HCT116 (cell line): ENCODE measurements at regions not wholly inside any gene's neighbourhood (a gene's known extent, or its start where the extent isn't known, plus 50 kb on each side); places are given as distances from the start of the nearest gene placed in this dataset.

Experiments used
- ATAC-seq: fragments of 200-7000 bp; cut with Tn5 transposase; 2 replicates; pipeline ENCODE4 v1.9.1; 2020; ENCODE audit warnings: mild to moderate bottlenecking, moderate library complexity
- BruUV-seq: library from RNA; stranded (reverse); fragments of 400-500 nt; replicated peaks from 2 replicates; lab custom pipeline; 2021; lab: Mats Ljungman, UMichigan
- CTCF ChIA-PET: fragments of 300-600 bp; sonication (Branson Sonifier 250); formaldehyde crosslinking; loops from one replicate; lab custom pipeline; 2021; ENCODE audit warnings: antibody characterized with exemption; lab: Charles Lee
- POLR2A ChIA-PET: fragments of 300-600, 350-600 bp; sonication (Branson Sonifier 250); formaldehyde crosslinking; loops from one replicate; lab custom pipeline; 2021; ENCODE audit warnings: antibody characterized with exemption; lab: Charles Lee
- RAD21 ChIA-PET, 2 experiments: fragments of 300-600 bp; sonication (Branson Sonifier 250); formaldehyde crosslinking; loops; one replicate each; lab custom pipeline; 2023; ENCODE audit warnings: low total read pairs in 2 of 2; ENCODE audit not compliant: uncharacterized antibody in 2 of 2, unreplicated experiment in 2 of 2, low non-redundant PET in 1 of 2; lab: Charles Lee
- DNase-seq: peaks from one replicate; pipeline ENCODE4 v3.0.0-alpha.2; 2010; ENCODE audit warnings: low read depth, low spot score
- H2AFZ ChIP-seq: fragments of 200-600 bp; shearing (Covaris generic), sonication (generic); 2 replicates; pipeline ENCODE4 v1.6.1; 2017; ENCODE audit warnings: low read depth, mixed run types, mixed read lengths, antibody characterized with exemption, low read length; ENCODE audit not compliant: poor library complexity, severe bottlenecking
- H3K27ac ChIP-seq: 2 replicates; pipeline ENCODE4 v1.5.1; 2012; ENCODE audit warnings: low read depth, low read length
- H3K27me3 ChIP-seq: fragments of 200-600 bp; sonication (generic); 2 replicates; pipeline ENCODE4 v1.6.1; 2016; ENCODE audit warnings: mixed run types, low read length, mixed read lengths; ENCODE audit not compliant: insufficient read depth
- H3K36me3 ChIP-seq, 2 experiments: fragments of 200-500 bp in 1 of 2; fragments of 200-600 bp in 1 of 2; sonication (Bioruptor generic) in 1 of 2; sonication (generic) in 1 of 2; 2 replicates each; pipeline versions ENCODE4 v1.5.1 to v1.6.1; 2014 to 2016; ENCODE audit warnings: low read length in 2 of 2, inconsistent platforms in 1 of 2, mixed read lengths in 1 of 2, mixed run types in 1 of 2; ENCODE audit not compliant: insufficient read depth in 2 of 2, control insufficient read depth in 1 of 2
- H3K4me1 ChIP-seq, 2 experiments: fragments of 200-600 bp in 1 of 2; sonication (generic) in 1 of 2; 2 replicates each; pipeline versions ENCODE4 v1.5.1 to v1.6.1; 2012 to 2017; ENCODE audit warnings: low read length in 2 of 2, inconsistent platforms in 1 of 2, mild to moderate bottlenecking in 1 of 2, mixed read lengths in 1 of 2, mixed run types in 1 of 2, moderate library complexity in 1 of 2; ENCODE audit not compliant: insufficient read depth in 2 of 2, control insufficient read depth in 1 of 2
- H3K4me2 ChIP-seq: fragments of 200-600 bp; sonication (generic); 2 replicates; pipeline ENCODE4 v1.6.1; 2017; ENCODE audit warnings: mixed run types, low read length, mixed read lengths
- H3K4me3 ChIP-seq, 2 experiments: fragments of 200-600 bp in 1 of 2; sonication (generic) in 1 of 2; replicated peaks in 1 of 2; 2 replicates each; pipeline ENCODE4 v1.5.1; 2011 to 2016; ENCODE audit warnings: low read length in 2 of 2, control low read depth in 1 of 2, low read depth in 1 of 2, mild to moderate bottlenecking in 1 of 2, mixed read lengths in 1 of 2, mixed run types in 1 of 2
- H3K79me2 ChIP-seq: fragments of 200-600 bp; sonication (generic); 2 replicates; pipeline ENCODE4 v1.6.1; 2017; ENCODE audit warnings: mild to moderate bottlenecking, mixed run types, low read length, moderate library complexity, mixed read lengths; ENCODE audit not compliant: insufficient read depth
- H3K9ac ChIP-seq: fragments of 200-600 bp; sonication (generic); 2 replicates; pipeline ENCODE4 v1.6.1; 2016; ENCODE audit warnings: low read length, mixed read lengths
- H3K9me2 ChIP-seq: fragments of 200-600 bp; sonication (generic), shearing (Covaris generic); 2 replicates; pipeline ENCODE4 v1.6.1; 2017; ENCODE audit warnings: mixed run types, mild to moderate bottlenecking, moderate library complexity; ENCODE audit not compliant: insufficient read depth
- H3K9me3 ChIP-seq, 2 experiments: fragments of 200-500 bp in 1 of 2; fragments of 200-600 bp in 1 of 2; sonication (Bioruptor generic) in 1 of 2; sonication (generic) in 1 of 2; 2 replicates each; pipeline ENCODE4 v1.6.1; 2014 to 2017; ENCODE audit warnings: low read length in 2 of 2, mixed read lengths in 2 of 2, inconsistent platforms in 1 of 2, low read depth in 1 of 2, mild to moderate bottlenecking in 1 of 2, mixed run types in 1 of 2, moderate library complexity in 1 of 2; ENCODE audit not compliant: control insufficient read depth in 1 of 2, insufficient read depth in 1 of 2
- H4K20me1 ChIP-seq: fragments of 200-600 bp; sonication (generic), shearing (Covaris generic); 2 replicates; pipeline ENCODE4 v1.6.1; 2017; ENCODE audit warnings: mixed run types, mild to moderate bottlenecking, moderate library complexity; ENCODE audit not compliant: insufficient read depth
- CBX3 ChIP-seq: IDR thresholded peaks from 2 replicates; pipeline ENCODE4 v1.6.1; 2012; ENCODE audit warnings: low read depth
- CEBPB ChIP-seq: IDR thresholded peaks from 2 replicates; pipeline ENCODE4 v1.6.1; 2012; ENCODE audit warnings: low read depth
- EZH2 ChIP-seq: fragments of 200-600 bp; sonication (generic); IDR thresholded peaks from 2 replicates; pipeline ENCODE4 v1.6.1; 2017; ENCODE audit warnings: antibody characterized with exemption, mixed run types
- EZH2phosphoT487 ChIP-seq: fragments of 200-600 bp; IDR thresholded peaks from 2 replicates; pipeline ENCODE4 v1.6.1; 2018; ENCODE audit warnings: antibody characterized with exemption, borderline replicate concordance
- FOSL1 ChIP-seq: IDR thresholded peaks from 2 replicates; pipeline ENCODE4 v1.6.1; 2012; ENCODE audit warnings: low read depth
- JUND ChIP-seq: IDR thresholded peaks from 2 replicates; pipeline ENCODE4 v1.6.1; 2012
- POLR2AphosphoS5 ChIP-seq: IDR thresholded peaks from 2 replicates; pipeline ENCODE4 v1.6.1; 2011; ENCODE audit warnings: mild to moderate bottlenecking, low read depth, low read length, moderate library complexity
- RAD21 ChIP-seq: IDR thresholded peaks from 2 replicates; pipeline ENCODE4 v1.6.1; 2012; ENCODE audit warnings: low read depth, mild to moderate bottlenecking
- SIN3A ChIP-seq: IDR thresholded peaks from 2 replicates; pipeline ENCODE4 v1.6.1; 2012; ENCODE audit warnings: low read depth
- SP1 ChIP-seq: IDR thresholded peaks from 2 replicates; pipeline ENCODE4 v1.6.1; 2012; ENCODE audit warnings: low read depth
- SRF ChIP-seq: IDR thresholded peaks from 2 replicates; pipeline ENCODE4 v1.6.1; 2012; ENCODE audit warnings: low read depth
- ZFX ChIP-seq: fragments of 450-650 bp; IDR thresholded peaks from 2 replicates; pipeline ENCODE4 v1.6.1; 2017
- intact Hi-C: fragments of 100-400 bp; cut with micrococcal nuclease; formaldehyde crosslinking; loops from 2 replicates; pipeline ENCODE4 v1.10.0; 2022
- TF ChIP-seq, protein P1 (sequence below), 3 experiments: fragments of 200-600 bp in 1 of 3; sonication (generic) in 1 of 3; IDR thresholded peaks in 2 of 3; conservative IDR thresholded peaks in 1 of 3; 2 replicates each; pipeline ENCODE4 v1.5.1; 2012 to 2017; ENCODE audit warnings: low read depth in 2 of 3, low read length in 2 of 3, antibody characterized with exemption in 1 of 3, borderline replicate concordance in 1 of 3, control low read depth in 1 of 3, mild to moderate bottlenecking in 1 of 3, mixed read lengths in 1 of 3, mixed run types in 1 of 3, moderate library complexity in 1 of 3; ENCODE audit not compliant: insufficient read depth in 1 of 3
- TF ChIP-seq, protein P2 (sequence below): IDR thresholded peaks from 2 replicates; pipeline ENCODE4 v1.6.1; 2012
- TF ChIP-seq, protein P3 (sequence below): IDR thresholded peaks from 2 replicates; pipeline ENCODE4 v1.6.1; 2012; ENCODE audit warnings: low read depth
- TF ChIP-seq, protein P4 (sequence below): IDR thresholded peaks from 2 replicates; pipeline ENCODE4 v1.6.1; 2012

DNA sequence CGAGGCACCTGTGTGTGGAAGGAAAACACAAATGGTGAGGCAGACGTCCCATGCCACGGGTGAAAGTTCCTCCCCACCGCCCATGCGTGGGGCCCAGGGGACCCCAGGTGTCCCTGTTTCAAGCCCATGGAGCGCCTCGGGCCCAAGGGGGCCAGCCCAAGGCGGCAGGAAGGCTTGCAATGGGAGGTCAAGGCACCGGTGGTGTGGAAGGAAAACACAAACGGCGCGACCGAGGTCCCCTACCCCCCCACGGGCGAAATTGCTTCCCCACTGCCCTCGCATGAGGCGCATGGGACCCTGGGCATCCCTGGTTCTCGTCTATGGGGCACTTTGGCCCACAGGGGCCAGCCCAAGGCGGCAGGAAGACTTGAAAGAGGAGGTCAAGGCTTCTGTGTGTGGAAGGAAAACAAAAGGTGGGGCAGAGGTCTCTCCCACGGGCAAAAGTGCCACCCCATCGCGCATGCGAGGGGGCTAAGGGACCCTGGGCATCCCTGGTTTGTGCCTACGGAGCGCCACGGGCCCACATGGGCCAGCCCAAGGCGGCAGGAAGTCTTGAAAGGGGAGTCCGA, 379.4 kb downstream of the ALG10 start:
- intact Hi-C loops: no loop called here
- POLR2A ChIA-PET: no interaction called here

More for the DNA sequence above, 379.4 kb downstream of the ALG10 start:
- no peaks in the 10 kb centered on the region for H3K36me3 ChIP-seq
- DNase-seq: no peak
- no peak overlapping the region for H3K4me2 ChIP-seq
- H2AFZ ChIP-seq: no peak overlapping the region
- no peak overlapping the region for H3K27ac ChIP-seq
- BruUV-seq: no TSS peak
- ChIA-PET CTCF (no interaction called here), RAD21 (no interaction called here)
- H3K9ac ChIP-seq: no peak overlapping the region
- H3K79me2 ChIP-seq: no peaks in the 10 kb centered on the region
- H3K9me3 ChIP-seq: no peaks in the 10 kb centered on the region; a peak in 2 of 4 replicates
- no peak overlapping the region for H3K4me3 ChIP-seq
- H3K9me2 ChIP-seq: no peaks in the 10 kb centered on the region
- TF ChIP-seq, protein P1, sequence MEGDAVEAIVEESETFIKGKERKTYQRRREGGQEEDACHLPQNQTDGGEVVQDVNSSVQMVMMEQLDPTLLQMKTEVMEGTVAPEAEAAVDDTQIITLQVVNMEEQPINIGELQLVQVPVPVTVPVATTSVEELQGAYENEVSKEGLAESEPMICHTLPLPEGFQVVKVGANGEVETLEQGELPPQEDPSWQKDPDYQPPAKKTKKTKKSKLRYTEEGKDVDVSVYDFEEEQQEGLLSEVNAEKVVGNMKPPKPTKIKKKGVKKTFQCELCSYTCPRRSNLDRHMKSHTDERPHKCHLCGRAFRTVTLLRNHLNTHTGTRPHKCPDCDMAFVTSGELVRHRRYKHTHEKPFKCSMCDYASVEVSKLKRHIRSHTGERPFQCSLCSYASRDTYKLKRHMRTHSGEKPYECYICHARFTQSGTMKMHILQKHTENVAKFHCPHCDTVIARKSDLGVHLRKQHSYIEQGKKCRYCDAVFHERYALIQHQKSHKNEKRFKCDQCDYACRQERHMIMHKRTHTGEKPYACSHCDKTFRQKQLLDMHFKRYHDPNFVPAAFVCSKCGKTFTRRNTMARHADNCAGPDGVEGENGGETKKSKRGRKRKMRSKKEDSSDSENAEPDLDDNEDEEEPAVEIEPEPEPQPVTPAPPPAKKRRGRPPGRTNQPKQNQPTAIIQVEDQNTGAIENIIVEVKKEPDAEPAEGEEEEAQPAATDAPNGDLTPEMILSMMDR (IDR thresholded peaks at IDR 0.05 in 2 of 3, conservative IDR thresholded peaks at IDR 0.05 in 1 of 3; ENCODE audit: borderline replicate concordance in 1 of 3, insufficient read depth in 1 of 3, low read depth in 2 of 3, low read length in 2 of 3): no peak
- TF ChIP-seq ZFX (no peak), CEBPB (no peak), SIN3A (no peak), SRF (no peak), POLR2AphosphoS5 (no peak), EZH2 (no peak), CBX3 (no peak), FOSL1 (no peak), JUND (no peak), EZH2phosphoT487 (no peak), RAD21 (no peak), SP1 (no peak)
- TF ChIP-seq, protein P2, sequence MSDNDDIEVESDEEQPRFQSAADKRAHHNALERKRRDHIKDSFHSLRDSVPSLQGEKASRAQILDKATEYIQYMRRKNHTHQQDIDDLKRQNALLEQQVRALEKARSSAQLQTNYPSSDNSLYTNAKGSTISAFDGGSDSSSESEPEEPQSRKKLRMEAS: no peak
- TF ChIP-seq, protein P3, sequence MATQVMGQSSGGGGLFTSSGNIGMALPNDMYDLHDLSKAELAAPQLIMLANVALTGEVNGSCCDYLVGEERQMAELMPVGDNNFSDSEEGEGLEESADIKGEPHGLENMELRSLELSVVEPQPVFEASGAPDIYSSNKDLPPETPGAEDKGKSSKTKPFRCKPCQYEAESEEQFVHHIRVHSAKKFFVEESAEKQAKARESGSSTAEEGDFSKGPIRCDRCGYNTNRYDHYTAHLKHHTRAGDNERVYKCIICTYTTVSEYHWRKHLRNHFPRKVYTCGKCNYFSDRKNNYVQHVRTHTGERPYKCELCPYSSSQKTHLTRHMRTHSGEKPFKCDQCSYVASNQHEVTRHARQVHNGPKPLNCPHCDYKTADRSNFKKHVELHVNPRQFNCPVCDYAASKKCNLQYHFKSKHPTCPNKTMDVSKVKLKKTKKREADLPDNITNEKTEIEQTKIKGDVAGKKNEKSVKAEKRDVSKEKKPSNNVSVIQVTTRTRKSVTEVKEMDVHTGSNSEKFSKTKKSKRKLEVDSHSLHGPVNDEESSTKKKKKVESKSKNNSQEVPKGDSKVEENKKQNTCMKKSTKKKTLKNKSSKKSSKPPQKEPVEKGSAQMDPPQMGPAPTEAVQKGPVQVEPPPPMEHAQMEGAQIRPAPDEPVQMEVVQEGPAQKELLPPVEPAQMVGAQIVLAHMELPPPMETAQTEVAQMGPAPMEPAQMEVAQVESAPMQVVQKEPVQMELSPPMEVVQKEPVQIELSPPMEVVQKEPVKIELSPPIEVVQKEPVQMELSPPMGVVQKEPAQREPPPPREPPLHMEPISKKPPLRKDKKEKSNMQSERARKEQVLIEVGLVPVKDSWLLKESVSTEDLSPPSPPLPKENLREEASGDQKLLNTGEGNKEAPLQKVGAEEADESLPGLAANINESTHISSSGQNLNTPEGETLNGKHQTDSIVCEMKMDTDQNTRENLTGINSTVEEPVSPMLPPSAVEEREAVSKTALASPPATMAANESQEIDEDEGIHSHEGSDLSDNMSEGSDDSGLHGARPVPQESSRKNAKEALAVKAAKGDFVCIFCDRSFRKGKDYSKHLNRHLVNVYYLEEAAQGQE: no peak
- TF ChIP-seq, protein P4, sequence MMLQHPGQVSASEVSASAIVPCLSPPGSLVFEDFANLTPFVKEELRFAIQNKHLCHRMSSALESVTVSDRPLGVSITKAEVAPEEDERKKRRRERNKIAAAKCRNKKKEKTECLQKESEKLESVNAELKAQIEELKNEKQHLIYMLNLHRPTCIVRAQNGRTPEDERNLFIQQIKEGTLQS: no peak
- no peaks in the 10 kb centered on the region for H3K4me1 ChIP-seq
- H4K20me1 ChIP-seq: no peaks in the 10 kb centered on the region
- ATAC-seq: no peak
- H3K27me3 ChIP-seq: no peaks in the 10 kb centered on the region
